ENCODE measurements at regions not wholly inside any gene's neighbourhood (a gene's known extent, or its start where the extent isn't known, plus 50 kb on each side); places are given as distances from the start of the nearest gene placed in this dataset.

- H3K9me3 ChIP-seq, result no peaks in the 10 kb centered on the region
- H3K27ac ChIP-seq, result no peak overlapping the region
- intact Hi-C loops (cut with DNase I; ENCODE audit: low total_unique reads), result no loop called here
- no peaks in the 10 kb centered on the region for H3K4me1 ChIP-seq
- no peak for TF ChIP-seq POLR2A (IDR thresholded peaks at IDR 0.05)
- no peak for TF ChIP-seq EP300 (IDR thresholded peaks at IDR 0.05)
- TF ChIP-seq POLR2AphosphoS5 (IDR thresholded peaks at IDR 0.05), result no peak
- TF ChIP-seq CTCF (IDR thresholded peaks at IDR 0.05), result no peak
- no peak for DNase-seq
- WGBS, 5 donors, result 66 to 83% (median 78%) methylated on average over 2 of the region's 2 CpGs
- no peaks in the 10 kb centered on the region for H3K36me3 ChIP-seq
- no peaks in the 10 kb centered on the region for H3K27me3 ChIP-seq
- H3K4me3 ChIP-seq, result no peak overlapping the region
These were observed 160.6 kb downstream of the CAPZA3 start for GRCh38 chr12:18898470-18898869.

GRCh38 chr12:18899162-18899561 is 161.2 kb downstream of the CAPZA3 start:
- intact Hi-C loops (cut with DNase I; ENCODE audit: low total_unique reads), result no loop called here
- Histone ChIP-seq H3K4me1 (no peaks in the 10 kb centered on the region), H3K9me3 (no peaks in the 10 kb centered on the region), H3K4me3 (no peak overlapping the region), H3K27ac (no peak overlapping the region), H3K36me3 (no peaks in the 10 kb centered on the region), H3K27me3 (no peaks in the 10 kb centered on the region)
- no peak for TF ChIP-seq EP300 (IDR thresholded peaks at IDR 0.05)
- TF ChIP-seq CTCF (IDR thresholded peaks at IDR 0.05), result no peak
- no peak for TF ChIP-seq POLR2A (IDR thresholded peaks at IDR 0.05)
- TF ChIP-seq POLR2AphosphoS5 (IDR thresholded peaks at IDR 0.05), result no peak
- 90 to 95% (median 94%) methylated on average over 3 of the region's 3 CpGs for WGBS, 5 donors
- no peak for DNase-seq

- no peak for DNase-seq
- intact Hi-C loops (cut with DNase I; ENCODE audit: low total_unique reads), result no loop called here
- Histone ChIP-seq H3K36me3 (no peaks in the 10 kb centered on the region), H3K4me3 (no peak overlapping the region), H3K4me1 (no peaks in the 10 kb centered on the region), H3K9me3 (no peaks in the 10 kb centered on the region), H3K27ac (no peak overlapping the region), H3K27me3 (no peaks in the 10 kb centered on the region)
- TF ChIP-seq POLR2AphosphoS5 (IDR thresholded peaks at IDR 0.05) (no peak), CTCF (IDR thresholded peaks at IDR 0.05) (no peak), POLR2A (IDR thresholded peaks at IDR 0.05) (no peak)
- WGBS, 5 donors, result 88 to 93% (median 92%) methylated on average over 8 of the region's 8 CpGs
These were observed 161.9 kb downstream of the CAPZA3 start for GRCh38 chr12:18899678-18900317.

- Histone ChIP-seq H3K9me3 (no peaks in the 10 kb centered on the region), H3K36me3 (no peaks in the 10 kb centered on the region), H3K4me3 (no peak overlapping the region), H3K27ac (no peak overlapping the region), H3K4me1 (no peaks in the 10 kb centered on the region), H3K27me3 (no peaks in the 10 kb centered on the region)
- DNase-seq, result no peak
- WGBS, 5 donors, result 51 to 68% (median 62%) methylated on average over 2 of the region's 2 CpGs
- TF ChIP-seq POLR2AphosphoS5 (IDR thresholded peaks at IDR 0.05) (no peak), EP300 (IDR thresholded peaks at IDR 0.05) (no peak), POLR2A (IDR thresholded peaks at IDR 0.05) (no peak), CTCF (IDR thresholded peaks at IDR 0.05) (no peak)
- intact Hi-C loops (cut with DNase I; ENCODE audit: low total_unique reads), result no loop called here
These were observed 167.2 kb downstream of the CAPZA3 start for GRCh38 chr12:18905134-18905533.

All from stomach (tissue), 8 donors.